Epidermal melanocyte (primary cell): ENCODE measurements at regions not wholly inside any gene's neighbourhood (a gene's known extent, or its start where the extent isn't known, plus 50 kb on each side); places are given as distances from the start of the nearest gene placed in this dataset.

Source experiments
- DNase-seq: peaks from one replicate; pipeline ENCODE4 v3.0.0; 2011; ENCODE audit warnings: low spot score; ENCODE audit not compliant: insufficient read length

DNA sequence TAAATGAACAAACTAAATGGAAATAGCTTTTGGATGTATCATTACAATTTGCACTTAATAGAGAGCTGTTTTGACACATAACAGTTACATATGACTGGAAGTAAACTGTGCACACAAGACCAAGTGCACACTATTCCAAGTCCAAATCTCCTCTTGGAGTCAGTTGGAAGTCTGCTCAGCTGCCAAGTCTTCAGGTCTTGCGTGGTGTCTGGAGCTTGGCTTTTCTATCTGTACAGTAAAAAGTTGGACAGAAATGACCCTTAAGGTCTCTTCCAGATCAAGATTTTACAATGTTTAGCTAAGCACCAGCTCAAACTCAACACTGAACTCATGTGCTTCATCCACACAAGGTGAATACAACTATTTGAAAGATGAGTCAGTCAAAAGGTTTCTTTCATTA lies 456.9 kb downstream of the RASEF start:
- no peak for DNase-seq

DNA sequence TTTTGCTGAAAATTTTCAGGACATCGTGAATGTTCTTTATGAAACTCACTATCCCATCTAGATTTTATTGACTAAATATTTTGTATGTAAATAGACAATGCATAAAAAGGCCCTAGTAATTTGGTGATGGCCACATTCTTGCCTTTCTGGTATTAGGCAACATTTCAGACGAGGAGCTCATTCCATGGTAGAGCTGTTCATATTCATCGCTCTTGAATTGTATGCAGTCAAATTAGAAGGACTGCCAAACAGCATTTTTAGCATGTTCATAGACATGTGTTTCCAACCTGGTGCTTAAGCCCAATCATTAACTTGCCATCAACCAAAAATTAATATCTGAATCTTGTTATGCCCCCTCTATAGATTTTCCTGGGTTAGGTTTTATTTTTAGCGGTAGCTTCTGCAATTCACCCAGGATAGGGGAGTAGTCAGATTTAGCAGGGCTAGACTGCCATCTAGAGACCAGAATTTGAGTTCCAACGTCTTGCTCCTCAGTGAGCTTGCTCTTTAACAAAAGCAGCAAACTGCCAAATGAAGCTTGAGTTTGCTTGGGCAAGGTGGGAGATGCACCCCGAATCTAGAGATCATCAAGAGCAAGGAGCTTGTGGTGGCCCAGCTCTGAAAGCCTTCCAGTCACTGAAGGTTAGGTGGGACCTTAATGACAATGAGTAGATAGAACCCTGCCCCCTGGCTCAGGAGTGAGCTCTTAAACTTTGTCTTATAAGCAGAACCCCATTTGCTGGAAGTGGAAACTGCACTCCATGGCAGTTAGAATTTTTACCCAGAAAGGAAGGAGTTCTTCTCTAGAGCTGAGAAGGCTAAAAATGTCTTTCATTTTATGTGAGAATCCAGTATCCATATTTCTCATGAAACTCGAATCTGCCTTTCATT lies 456.2 kb downstream of the RASEF start:
- DNase-seq = peak; percentile 70

DNA sequence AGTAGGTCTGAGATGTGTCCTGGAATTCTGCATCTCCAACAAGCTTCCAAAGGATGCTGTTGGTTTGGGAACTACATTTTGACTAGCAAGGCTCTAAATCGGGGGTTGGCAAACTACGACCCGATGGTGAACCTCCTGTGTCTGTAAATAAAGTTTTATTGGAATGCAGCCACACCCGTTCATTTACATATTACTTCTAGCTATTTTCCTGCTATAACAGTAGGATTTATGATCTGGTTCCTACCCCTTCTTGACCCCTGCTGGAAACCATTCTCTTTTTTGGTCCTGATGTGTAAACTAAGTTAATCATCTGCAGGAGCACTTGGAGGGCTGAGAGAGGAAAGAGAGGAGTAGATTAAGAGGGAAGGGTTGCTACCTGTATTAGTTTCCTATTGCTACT lies 454.5 kb downstream of the RASEF start:
- DNase-seq = no peak

DNA sequence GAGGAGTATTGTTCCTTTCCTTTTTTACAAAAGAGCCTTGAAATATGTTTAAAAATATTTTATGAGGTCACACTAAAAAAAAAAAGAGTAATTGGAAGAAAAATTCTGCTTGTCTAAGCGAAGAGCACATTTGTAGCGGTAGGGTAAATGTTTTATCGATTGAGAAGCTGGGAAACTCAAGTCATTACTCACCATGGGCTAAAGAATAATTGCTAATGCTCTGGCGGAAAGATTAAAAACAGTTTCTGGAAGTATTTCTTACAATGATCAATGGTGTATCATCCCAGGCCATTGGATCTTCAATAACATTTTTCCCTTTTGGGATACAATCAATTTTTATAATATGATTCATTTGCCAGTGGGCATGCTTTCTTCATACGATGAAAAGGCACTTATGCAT lies 450.0 kb downstream of the RASEF start:
- DNase-seq = no peak

DNA sequence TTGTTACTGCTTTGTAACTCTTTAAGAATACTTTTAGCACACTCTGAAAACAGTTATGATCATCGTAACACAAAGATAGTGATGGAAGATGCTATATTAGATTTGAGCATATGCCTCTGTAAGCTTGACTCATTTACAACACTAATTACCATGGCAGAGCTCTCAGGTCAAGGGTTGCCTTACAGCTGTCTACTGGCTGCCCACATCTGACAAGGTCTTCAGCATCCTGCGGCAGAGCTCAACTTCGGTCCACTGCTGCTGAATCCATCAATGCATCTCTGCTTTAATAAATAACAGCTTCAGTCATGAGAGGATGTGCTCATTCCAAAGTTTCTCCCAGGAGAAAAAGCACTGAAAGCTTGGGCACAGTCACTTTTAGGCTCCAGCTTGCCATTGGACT lies 449.4 kb downstream of the RASEF start:
- no peak for DNase-seq

DNA sequence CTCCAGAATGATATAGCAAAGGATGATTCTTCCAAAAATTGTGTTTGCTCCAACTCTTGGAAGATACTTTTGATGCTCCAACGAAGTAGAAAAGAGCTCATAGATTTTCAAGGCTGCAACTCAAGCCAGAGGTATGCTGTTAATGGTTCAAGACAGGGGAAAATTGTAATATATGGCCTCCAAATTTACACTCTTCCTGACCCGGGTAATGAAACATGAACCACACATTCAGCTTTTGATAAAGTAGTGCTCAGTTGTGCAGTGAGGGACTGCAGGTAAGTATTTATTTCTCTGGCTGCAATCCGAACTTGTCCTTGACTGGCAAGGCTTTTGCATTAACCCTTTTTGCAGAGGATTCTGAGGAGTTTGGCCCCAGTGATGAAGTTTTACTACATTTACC lies 446.4 kb downstream of the RASEF start:
- DNase-seq = no peak

DNA sequence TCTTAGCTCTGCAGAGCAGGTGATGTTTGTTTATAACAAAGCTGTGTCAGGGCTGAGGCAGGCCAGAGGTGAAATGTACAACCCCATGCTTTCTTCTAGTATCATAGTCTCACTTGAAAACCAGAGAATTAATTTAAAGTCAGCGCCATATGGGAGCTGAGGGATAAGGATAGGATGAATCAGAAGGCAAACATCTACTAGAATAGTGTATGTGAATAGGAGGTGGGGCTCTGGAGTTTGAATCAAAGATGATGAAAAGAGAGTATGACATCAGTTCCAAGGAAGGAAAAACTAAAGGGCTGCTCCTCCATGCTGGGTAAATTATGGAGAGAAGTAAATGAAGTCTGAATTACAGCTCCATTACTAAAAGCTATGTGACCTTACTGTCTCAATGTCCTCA lies 441.5 kb downstream of the RASEF start:
- DNase-seq = no peak

DNA sequence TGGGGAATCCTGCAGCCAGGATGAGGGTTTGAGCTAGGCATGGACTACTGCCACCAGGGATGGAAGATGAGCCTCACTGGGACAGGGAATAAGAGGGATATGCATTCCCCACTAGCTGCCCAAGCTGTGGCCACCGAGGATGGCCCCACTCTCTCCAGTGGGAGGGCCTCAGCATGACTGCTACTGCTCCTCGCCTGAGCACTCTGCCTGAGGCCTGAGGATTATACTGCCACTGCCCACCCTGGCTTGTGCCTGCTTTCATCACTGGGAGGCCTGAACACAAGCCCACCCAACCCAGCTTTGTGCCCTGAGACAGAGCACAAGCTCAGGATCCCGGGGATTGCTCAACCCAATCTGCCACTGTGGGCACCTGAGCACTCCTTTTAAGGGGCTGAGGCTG lies 425.6 kb downstream of the RASEF start:
- DNase-seq = no peak

DNA sequence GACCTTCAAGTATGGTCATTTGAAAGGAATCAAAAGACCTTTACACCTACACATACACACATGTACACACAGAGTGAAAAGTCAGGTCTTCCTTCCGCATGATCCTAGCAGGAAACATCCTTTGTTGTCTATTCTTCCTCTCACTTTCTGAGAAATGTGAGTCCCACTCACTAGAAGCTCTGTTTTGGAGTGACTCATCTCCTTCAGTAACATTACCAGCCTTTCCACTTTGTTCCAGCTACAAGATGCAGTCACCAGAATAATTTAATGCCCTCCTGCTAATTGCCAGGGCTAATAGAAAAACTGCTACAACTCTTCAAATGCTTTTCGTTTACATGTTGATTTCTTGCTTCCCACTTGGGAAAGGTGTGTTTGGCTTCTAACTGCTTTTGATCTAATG lies 417.3 kb downstream of the RASEF start:
- DNase-seq = no peak

DNA sequence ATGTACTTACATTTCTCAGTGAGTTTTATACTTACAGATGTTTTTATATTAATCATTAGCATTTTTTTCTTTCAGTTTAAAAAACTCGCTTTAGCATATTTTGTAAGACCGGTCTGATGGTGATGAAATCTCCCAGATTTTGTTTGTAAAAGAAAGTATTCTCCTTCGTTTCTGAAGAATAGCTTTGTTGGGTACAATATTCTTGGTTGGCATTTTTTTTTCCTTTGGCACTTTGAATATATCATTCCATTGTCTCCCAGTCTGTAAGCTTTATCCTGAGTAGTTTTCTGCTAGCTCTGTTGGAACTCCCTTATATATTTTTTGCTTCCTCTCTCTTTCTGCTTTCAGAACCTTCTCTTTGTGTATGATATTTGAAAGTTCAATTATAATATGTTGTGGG lies 412.6 kb downstream of the RASEF start:
- DNase-seq = no peak

DNA sequence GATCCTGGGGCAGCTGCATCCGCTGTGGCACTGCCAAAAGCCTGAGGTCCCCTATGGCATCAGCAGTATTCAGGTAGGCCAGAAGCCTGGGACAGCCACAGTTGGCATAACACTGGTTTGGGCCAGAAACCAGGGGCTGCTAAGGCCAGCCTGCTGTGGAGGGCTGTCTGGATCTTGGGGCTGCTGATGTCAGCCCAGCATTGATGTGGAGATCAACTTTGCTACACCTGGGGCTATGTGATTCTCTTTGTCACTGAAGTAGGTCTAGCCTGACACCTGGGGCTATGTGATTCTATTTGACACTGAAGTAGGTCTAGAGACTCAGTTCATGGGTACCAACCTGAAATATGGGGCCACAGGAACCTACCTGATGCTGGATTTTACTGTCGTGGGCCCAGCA lies 411.5 kb downstream of the RASEF start:
- no peak for DNase-seq

DNA sequence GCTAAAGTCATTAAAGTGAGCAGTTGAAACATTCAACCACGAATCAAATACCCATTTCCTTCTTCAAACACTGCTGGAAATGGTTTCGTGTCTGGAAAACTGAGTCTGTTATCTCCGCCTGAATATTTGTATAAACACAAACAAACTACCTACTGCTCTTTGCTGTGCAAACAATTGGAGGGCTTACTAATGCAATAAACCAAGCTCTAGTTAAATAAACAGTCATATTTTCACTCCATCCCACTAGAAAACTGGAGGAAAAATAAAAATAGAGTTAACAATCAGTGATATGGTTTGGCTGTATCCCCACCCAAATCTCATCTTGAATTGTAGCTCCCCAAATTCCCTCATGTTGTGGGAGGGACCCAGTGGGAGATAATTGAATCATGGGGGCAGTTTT lies 397.6 kb downstream of the RASEF start:
- no peak for DNase-seq

DNA sequence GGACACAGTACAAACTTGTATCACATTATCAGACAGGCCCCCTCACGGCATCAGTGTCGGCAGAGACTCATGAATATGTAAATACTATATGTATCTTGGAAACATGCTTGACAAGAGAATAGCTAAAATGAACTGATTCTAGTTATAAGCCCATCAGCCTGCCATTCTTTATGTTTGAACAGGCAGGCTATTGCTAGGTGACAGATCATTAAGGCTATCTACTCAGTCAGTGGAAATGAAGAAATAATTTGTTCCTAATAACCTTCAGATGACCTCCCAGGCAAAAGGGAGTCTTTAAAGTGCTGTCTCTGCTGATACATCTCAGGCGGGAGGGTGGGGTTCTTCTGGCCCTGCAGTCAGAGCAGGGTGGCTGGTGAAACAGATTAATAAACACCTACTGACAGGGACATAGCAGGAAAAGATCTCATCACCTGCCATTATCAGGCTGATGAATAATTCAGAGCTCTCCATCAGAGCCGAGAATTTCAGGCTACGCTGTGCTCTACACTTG lies 394.2 kb downstream of the RASEF start:
- DNase-seq = no peak

DNA sequence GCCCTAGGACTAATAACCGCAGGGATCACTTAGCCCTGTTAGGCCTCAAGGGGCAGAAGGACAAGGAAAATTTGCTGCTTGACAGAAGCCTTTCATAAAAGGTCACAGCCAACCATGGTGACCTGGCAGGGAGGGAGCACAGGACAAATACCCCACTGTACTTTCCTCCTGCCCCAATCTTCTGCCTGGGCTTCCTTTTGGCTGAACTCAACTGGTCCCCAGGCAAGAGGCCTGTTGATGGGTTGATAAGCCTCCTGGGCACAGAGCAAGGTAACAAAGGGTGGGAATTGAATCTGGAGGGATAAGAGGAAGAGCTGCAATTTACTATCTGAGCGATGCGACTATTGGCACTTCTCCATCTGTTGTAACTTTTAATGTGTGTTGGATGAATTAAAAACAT lies 392.9 kb downstream of the RASEF start:
- no peak for DNase-seq

DNA sequence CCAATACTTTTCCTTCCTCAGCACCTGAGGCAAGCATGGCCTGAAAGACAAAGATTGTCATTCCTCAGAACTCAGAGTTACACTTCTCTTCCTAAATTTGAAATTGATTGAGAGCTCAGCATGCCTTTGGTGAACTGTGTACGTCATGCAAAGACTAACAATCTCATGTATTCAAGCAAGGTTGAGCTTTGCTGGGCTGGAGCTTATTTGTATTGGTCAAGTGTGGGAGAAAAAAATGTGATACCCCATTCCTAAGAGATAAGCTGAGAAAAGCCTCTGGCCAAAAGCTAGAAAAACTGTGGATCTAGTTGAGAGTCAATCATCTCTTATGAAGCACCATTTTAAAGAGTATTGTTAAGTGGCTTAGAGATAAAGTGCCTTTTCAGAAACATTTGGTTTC lies 392.2 kb downstream of the RASEF start:
- no peak for DNase-seq

DNA sequence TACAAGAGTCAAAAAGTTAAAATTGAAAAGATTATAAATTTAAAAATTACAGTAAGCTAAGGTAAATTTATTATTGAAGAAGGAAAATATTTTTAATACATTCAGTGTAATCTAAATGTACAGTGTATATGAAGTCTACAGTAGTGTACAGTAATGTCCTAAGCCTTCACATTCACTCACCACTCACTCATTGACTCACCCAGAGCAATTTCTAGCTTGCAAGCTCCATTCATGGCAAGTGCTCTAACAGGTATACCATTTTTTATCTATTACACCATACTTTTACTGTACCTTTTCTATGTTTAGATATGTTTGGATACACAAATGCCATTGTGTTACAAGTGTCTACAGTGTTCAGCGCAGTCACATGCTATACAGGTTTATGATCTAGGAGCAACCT lies 389.7 kb downstream of the RASEF start:
- DNase-seq = no peak

DNA sequence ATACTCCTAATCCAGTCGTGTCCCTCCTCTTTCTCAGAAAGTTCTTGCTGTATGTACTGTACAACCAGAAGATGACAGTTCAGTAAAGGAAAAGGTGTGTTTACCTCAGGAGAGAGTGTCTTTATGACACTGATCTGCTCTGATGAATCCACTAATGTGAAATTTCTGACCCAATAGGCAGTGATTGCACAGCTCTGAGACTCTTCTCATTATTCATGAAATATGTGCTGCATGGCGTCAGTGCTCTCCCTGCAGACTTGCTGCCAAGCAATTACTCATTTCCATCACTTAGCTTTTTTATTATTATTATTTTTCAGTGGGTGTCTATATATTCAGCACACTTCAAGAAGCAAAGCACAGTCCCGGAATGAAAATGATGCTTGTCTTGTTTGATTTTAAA lies 389.0 kb downstream of the RASEF start:
- DNase-seq = no peak

DNA sequence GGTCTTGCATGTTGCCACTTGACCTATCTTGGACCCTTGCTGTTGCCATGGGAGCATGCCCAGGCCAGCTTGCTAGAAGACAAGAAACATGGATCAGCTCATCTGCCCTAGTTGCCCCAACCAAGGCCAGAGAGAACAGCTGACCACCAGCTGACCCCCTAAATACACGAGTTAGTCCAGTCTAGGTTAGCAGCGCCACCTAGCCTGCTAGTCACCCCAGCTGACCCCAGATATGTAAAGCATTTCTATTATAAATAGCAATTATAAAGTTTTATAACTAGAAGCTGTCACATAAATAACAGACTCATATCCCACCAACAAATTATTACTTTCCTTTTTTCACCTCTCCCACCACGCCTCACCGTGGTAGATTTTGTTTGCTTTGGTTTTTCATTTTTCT lies 387.8 kb downstream of the RASEF start:
- DNase-seq = no peak

DNA sequence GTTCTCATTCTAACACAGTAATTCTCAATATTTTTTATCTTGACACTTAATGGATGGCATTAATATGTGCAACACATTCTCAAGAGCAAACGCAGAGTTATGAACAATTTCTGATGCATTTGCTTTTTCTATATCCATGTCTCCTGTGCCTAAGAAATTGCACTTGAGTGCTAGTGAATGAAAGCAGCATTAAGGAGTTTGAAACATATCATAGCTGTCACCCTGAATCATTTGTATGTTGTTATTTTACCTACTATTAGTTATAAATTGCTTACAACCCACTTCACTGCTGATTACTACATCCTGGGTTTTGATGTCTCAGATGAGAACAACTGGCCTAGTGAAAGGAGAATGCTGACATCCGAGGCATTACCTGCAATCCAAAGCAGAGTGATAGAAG lies 387.3 kb downstream of the RASEF start:
- no peak for DNase-seq

DNA sequence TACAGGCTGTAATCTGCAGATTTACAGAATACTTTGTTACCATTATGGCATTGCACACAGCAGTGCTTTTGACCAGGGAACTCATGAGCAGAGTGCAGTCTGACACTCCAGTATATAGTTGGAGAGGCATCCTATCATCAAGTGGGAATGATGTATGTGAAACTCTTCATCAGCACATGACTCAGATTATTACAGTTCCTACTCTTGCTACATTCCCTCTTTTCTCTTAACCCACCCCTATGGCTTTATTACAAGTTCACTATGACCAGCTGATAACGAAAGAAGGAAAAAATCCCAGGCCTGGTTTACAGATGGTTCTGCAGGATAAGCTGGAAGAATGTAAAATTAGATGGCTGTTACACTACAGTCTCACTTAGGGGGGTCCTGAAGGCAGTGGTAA lies 385.9 kb downstream of the RASEF start:
- DNase-seq = no peak

DNA sequence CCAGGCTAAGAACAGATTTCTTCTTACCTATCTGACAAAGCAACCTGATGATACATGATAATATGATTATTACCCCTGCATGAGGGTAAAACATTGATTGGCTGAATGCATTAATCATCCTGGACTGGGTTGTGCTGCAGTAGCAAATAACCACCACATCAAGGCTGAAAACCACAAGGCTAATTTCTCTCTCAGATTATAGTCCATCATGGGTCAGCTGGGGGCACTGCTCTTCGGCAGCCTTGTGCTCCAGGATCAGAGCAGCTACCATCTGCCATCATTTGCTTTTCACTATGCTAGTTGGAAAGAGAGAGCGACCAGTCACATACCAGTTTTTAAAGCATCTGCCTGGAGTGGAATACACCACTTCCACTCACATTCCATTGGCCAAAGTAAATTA lies 383.5 kb downstream of the RASEF start:
- no peak for DNase-seq

DNA sequence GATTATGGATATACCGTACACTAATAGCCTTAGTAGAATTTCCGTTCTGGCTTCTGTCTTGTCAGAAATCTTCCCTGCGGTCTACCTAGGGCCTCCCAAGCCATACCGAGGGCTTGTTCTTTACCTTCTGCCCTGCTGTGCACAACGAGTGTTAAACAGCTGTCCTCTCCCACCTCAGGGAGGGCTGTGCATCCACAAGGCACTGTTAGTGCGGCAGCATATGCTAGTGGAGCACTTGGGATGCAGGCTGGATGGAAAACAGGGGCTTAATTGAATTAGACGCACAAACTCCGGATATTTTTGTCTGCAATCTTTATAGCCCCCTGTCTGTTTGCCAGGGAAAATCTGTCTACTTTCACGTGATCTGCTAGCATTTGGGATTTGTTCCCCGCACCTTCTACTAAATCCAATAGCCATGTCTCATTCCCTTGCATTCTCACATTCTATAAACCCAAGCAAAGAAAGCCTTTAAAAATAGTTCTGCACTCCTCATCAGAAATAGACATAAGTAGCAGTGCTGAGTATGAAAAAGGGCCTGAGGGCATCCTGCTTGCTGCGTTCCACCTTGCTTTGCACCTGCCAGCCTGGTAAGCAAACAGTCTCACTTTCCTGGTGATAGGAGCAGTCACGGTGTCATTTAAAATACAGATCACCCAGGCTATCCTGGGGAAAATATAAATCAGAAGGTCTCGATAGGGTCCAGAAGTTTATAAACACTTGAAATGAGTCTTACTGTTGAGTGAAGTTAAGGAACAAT lies 382.6 kb downstream of the RASEF start:
- no peak for DNase-seq

DNA sequence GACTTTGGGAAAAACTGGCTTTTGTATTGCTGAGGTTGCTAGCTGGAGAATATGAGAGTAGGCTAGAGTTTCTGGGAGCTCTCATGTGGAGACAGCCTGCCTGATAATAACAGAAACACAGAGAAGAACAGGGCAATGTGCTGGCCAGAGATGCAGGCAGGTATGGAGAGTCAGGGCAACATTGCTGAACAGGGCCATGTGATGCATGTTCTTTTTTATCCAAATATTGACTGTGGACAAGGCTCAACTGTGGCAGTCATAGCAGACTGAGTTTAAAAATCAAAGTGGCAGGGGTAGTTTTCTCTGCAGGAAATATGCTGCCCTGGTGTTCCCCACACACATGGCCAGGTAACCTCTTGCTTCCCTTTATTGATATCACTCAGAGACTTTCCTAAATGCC lies 381.1 kb downstream of the RASEF start:
- DNase-seq = no peak
